ENCODE measurements at regions not wholly inside any gene's neighbourhood (a gene's known extent, or its start where the extent isn't known, plus 50 kb on each side); places are given as distances from the start of the nearest gene placed in this dataset.

GRCh38 chr12:4134448-4135263 is 138.9 kb upstream of the CCND2 start:
- TF ChIP-seq, protein P1, sequence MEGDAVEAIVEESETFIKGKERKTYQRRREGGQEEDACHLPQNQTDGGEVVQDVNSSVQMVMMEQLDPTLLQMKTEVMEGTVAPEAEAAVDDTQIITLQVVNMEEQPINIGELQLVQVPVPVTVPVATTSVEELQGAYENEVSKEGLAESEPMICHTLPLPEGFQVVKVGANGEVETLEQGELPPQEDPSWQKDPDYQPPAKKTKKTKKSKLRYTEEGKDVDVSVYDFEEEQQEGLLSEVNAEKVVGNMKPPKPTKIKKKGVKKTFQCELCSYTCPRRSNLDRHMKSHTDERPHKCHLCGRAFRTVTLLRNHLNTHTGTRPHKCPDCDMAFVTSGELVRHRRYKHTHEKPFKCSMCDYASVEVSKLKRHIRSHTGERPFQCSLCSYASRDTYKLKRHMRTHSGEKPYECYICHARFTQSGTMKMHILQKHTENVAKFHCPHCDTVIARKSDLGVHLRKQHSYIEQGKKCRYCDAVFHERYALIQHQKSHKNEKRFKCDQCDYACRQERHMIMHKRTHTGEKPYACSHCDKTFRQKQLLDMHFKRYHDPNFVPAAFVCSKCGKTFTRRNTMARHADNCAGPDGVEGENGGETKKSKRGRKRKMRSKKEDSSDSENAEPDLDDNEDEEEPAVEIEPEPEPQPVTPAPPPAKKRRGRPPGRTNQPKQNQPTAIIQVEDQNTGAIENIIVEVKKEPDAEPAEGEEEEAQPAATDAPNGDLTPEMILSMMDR (IDR thresholded peaks at IDR 0.05), result no peak
- TF ChIP-seq POLR2A (IDR thresholded peaks at IDR 0.05), result no peak
